ENCODE measurements at regions not wholly inside any gene's neighbourhood (a gene's known extent, or its start where the extent isn't known, plus 50 kb on each side); places are given as distances from the start of the nearest gene placed in this dataset.

DNA sequence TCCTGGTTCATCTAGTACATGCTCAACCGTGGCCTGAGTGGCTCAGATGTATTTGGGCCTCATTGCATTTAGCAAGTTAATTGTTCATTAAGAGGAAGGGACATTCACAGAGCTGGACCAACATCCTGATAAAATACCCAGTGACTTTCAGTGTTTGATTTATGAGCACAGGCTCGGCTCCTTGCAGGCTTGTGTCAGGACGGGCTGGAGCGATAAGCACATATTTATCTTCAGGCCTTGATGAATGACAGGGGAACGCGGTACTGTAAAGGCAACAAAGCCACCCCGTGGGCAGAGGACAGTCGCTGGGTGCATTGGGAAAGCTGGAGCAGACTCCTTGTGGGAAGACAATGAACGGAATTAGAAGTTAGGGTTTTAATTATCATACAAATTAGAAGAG lies 548.6 kb upstream of the HS6ST1 start:
- DNase-seq = no peak

DNA sequence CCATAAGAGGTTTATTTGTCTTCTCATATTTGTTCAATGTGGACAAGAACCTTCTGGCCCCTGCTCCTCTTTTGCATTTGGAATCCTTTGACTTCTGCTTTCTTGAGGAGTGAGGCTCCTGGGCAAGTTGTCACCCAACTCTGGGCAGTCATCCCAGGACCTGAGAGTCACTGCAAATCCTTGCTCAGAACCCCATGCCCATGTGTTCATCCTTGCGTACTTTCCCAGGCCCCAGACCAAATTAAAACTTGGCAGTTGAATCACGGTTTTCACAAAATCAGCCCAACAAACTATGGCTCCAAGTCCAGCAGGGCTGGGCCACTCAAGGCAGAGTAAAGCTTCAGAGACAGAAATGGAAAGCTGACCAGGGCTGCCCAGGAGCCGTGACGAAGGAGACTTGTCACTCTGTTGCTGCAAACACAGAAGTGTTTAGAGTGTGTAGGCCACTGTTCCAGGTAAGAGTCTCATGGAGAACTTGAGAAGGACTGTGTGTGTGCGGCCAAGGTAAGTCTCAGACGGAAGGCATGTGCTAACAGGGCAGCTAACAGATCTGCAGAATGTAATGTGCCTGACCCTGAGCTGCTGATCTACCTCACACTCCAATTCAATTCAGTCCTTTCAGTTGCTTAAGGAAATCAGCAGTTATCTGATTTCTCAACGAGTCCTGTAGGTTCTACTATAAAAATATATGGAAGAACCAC lies 549.4 kb upstream of the HS6ST1 start:
- DNase-seq = no peak

DNA sequence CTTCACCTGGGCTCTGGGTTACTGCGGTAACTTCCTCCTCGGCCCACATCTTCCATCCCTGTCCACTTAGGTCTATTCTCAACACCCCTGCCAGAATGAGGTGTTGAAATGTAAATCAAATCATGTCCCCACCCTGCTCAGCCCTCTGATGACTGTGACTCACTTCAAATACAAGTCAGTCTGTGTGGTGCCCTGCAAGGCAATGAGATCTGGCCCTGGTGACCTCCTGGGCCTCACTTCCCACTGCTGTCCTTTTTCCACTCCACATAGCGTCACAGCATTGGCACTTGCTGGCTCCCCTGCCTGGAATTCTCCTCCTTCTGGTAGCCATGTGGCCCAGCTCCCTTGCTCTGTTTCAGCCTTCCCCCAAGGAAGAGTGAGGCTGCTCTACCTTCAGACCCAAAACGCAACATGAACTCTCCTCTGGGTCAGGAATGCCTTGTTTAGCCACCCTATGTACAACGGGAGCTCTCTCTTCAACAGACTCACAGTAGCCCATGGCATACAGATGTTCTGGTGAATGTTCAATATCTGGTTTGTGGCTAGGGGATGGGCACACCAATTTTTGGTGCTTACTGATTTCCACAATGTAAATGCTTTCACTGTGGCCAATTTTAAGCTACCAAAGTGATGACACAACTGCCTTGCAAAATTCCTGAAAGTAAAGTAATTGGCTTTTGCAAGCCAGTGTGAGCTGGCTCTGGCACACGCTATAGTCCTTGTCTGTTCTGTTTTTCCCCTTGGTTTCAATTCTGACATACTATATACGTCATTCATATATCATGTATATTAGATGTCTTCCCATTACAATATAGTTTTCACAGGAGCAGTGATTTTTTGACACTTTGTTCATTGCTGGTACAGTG lies 550.3 kb upstream of the HS6ST1 start:
- DNase-seq = no peak

DNA sequence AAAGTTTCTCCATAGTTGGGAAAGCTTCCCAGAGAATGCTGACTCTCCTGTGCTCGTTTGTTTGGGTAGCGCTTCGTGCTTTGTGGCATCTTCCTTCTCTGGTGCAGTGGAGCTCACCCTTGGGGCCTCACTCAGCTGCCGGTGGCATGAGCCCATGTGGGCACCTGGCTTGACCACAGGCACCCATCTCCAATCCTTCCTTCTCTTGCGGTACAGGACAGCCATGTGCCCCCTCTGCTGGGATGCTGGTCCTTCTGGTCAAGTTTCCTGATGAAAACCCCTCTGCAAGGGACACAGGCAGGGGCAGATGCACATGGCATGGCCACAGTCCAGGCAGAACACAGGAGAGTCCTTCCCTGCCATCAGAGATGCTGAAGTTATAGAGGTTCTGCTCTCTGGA lies 555.9 kb upstream of the HS6ST1 start:
- DNase-seq = no peak

DNA sequence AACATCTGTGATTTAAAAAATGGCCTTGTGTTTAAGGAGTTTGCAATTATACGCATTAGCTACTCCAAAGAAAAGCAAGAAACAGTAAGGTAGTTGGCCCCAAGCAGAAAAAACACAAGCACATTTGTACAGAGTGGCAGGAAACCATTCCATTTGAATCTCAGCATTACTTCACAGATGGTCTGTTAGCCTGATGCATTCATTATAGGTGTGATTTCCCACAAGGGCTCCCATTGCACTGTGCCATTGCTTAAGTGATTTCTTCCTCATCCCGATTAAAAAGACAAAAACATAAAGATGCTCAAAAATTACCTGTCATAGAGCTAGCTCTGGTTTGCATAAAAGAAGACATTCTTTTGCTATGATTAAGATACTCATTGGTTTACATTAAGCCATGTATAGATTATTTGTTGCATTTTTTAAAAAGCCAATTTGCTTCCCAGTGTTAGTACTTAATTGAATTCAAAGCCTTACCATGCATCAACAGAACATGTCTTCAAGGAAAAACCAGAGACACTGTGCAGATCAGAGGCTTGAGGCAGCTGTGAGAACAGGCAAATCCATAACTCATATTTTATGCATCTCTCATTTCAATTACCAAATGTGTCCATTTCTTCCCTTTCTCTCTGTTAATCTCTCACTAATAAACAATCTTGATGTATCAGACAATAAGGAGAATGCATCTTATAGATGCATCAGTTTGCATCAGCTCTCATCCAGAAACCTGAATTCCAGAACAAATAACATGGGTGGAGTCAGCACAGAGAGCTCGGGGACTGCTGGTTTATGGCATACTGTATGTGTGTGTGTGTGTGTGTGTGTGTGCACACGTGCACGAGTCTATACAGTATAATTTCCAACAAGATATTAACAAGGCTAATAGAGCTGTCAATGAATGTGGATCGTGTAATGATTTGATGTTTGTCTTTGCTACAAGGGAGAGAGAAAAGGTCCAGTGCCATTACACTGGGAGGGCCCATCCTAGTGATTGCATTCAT lies 558.6 kb upstream of the HS6ST1 start:
- no peak for DNase-seq

DNA sequence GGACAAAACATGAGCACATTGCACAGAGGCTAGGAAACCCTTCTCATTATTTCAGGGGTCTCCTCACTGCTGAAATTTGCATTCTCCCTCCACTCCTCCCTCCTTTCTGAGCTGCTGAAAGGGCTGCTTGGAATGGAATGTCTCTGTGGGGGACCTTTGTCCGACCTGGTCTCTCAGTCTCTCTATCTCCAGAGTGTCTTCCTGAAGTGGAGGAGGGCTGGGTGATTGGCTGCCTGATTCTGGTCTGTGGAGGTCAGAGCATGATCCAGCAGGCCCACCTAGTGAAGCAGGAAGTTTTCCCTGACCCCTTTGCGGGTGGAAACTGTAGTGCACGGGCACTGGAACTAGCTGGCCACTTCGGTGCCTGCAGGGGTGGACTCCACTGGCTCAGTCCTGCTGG lies 560.5 kb upstream of the HS6ST1 start:
- DNase-seq = no peak

DNA sequence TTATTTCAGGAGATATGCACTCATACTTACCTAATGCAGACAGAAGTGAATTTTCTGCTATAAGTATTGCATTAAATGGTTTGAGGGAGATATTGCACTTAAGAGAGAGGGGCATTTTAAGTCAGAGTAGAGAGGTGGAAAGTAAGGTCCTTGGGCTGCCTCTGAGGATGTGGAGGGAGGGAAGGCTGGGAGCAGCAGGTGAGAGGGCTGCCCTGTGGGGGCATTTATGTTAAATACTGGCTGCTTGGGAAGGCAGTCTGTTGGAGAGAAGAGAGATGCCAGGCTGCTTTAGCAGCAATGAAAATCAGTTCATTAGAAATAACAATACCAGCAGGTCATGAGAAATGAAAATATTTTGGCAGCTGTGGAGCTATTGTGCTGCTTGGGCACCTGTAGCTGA lies 576.2 kb upstream of the HS6ST1 start:
- DNase-seq = no peak

DNA sequence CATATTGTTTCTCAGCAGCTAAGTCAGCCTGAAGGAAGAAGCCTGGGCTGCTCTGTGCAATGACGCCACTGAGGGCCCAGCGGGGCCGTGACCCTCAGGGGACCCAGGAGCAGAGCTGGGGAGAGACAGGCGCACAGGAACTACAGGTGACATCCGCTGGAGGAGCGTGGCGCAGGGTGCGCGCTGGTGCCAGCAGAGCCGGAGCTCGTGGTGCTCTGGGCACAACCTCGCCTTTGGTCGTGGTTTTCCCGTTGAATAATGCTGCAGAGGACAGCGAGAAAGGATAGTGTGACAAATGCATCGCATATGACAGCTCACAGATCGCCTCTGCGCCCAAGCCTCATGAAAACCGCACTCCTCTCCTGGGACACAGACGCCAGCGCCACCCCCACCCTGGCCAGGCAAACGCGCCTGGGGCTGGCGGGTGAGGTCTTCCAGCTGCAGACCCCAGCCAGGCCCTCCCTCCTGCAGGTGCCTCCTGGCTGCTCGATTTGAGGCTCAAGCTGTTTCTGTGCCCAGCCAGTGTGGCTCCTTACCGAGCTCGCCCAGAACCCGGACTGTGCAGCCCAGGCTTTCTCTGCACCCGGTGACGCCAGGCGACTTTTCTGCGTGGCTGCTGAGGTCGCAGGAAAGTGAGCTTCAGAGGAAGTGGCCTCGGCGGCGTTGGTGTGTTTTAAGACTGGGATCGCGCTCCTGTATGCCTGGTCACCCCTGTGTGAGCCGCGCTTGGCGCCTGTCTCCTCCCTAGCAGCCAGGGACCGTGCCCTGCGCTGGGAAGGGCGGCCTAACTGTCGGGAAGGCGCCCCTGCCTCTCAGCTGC lies 583.1 kb upstream of the HS6ST1 start:
- no peak for DNase-seq

DNA sequence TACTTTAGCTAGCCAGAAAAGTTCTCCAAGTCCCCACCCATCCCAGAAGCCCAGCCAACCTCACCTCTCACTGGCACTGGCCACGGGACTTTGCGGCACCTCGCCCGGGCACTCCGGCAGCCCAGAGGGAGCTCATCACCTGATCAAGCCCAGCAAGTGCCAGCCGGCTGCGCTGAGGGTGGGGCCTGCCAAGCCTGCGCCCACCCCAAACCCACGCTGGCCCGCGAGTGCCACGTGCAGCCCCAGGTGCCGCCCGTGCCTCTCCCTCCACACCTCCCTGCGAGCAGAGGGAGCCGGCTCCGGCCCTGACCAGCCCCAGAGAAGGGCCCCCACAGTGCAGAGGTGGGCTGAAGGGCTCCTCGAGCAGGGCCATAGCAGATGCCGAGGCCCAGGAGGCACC lies 585.0 kb upstream of the HS6ST1 start:
- no peak for DNase-seq

DNA sequence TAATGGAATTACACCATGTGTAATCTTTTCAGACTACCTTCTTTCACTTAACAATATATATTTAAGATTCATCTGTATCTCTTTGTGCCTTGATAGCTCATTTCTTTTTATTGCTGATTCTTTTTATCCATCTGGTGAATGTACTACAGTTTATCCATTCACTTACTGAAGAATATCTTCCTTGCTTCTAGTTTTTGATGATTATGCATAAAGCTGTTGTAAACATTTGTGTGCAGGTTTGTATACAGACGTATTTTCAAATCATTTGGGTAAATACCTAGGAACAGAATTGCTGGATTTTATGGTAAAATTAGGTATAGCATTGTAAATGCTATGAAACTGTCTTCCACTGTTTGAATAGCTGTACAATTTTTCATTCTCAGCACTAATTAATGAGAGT lies 592.6 kb upstream of the HS6ST1 start:
- DNase-seq = no peak

DNA sequence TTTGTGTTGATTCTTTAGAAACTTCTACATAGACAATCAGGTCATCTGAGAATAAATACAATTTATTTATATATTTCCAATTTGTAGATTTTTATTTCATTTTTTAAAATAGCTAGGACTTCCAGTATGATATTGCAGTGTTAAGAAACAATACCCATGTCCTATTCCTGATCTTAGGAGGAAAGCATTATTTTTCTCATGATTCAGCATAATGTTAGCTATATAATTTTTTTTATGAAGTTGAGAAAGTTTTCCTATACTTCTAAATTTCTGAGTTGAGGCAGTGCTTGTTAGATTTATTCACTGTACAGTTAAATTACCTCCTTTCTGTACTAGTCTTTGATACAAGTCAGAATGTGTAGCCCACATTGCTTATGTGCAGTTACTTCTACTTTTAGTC lies 595.7 kb upstream of the HS6ST1 start:
- no peak for DNase-seq

DNA sequence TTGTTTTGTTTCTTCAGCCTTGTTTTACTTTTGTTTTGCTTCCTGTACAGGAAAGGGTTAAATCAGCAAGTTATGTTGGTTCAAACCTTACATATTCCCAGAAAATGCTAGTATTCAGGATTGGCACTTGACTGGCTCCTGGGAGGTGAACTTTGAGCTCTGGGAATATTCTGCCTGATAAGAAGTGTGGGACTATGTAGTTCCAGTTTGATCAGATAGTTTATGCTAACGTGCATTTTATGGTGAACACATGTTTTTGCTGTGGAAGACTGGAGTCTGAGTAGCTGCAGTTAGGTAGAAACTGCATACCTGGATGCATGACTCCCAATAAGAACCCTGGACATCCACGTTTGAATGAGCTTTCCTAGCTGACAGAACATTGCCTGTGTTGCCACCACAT lies 603.1 kb upstream of the HS6ST1 start:
- no peak for DNase-seq

DNA sequence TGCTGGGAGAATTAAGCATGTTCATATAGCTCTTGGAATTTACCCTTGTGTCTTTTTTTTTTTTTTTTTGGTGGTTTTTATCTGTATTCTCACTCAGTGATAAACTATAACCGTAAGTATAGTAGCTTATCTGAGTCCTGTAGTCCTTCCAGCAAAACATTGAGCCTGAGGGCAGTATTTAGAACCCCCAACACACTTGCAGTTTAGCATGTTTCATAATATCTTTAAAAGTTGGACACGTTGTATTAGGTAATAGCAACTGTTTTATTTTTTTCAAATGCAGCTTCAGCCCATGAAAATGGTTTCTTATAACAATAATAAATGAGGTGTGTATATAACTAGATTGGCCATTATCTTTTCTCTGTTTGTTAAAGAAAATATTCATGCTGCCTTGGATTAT lies 603.5 kb upstream of the HS6ST1 start:
- no peak for DNase-seq

DNA sequence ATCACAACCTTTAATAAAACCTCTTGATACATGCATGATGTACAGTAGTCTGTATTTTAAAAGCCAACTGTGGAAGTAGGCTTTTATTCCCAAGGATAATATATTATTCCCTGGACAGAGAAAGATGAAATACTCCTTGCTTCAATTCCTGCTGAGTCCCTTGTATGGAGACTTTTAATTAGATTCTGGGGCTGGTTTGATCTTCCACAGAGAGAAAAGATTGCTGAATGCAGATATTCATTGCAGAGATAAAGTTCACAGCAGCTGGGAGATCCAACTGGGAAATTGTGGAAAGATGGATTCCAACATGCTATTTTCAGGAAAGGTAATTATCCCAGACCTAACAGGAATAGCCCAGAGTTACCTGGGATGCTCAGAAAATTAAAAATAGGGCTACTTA lies 607.0 kb upstream of the HS6ST1 start:
- DNase-seq = no peak

DNA sequence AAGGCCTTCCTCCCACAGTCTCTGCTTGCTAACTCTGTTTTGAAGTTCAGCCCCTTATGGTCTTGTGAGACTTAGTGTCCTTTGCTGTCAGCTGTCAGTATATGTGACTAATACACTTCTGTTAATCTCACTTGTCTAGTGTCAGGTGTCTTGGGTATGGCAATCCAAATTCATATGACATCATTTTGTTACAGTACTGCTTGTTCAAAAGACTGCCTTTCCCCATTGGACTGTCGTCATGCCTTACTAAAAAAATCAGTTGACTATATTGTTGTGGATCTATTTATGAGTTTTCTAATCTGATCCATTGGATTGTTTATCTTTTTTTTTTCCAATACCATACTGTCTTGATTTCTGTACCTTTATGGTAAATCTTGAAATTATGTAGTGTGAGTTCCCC lies 611.4 kb upstream of the HS6ST1 start:
- DNase-seq = no peak

DNA sequence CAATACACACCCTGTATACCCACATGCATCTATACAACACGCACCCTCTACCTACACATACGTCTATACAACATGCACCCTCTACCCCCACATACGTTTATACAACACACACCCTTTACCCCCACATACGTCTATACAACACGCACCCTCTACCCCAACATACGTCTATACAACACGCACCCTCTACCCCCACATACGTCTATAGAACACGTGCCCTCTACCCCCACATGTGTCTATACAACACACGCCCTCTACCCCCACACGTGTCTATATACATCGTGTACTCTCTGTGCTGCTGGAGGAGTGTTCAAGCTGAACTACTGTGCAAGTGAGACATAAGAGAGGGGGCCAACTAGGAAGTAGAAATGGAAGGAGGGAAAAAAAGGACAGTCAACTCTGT lies 621.7 kb upstream of the HS6ST1 start:
- DNase-seq = no peak

DNA sequence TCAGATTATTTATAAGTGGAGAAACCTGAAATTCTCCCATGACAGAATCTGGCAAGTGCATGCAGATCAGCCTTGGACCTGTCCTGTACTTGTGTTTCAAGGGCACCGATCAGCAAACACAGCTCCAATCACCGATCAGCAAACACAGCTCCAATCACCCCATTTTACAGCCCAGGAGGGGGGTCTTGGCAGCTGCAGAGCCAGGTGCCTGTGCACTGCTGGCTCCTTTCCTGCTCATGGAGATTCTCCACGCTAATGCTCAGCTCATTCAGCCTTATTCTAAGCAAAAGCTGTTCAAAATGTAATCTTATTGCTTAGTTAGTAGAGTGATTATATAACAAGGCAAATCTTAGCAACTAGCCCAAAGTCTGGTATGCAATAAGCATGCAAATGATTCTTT lies 623.1 kb upstream of the HS6ST1 start:
- no peak for DNase-seq

DNA sequence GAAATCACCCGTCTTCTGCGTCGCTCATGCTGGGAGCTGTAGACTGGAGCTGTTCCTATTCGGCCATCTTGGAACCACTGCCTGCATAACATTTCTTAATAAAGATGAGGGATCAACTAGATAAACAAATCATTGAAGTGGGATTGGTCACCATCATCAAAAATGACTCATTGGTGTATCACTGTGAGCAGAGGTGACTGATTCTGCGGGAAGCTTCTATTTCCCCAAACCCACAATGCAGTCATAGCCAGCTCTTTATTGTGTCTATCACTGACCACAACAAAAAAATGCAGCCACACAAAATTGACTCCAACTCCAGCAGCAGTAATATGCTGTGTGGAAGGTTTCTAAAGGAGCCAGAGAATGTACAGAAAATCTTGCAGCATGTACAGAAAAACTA lies 630.7 kb upstream of the HS6ST1 start:
- no peak for DNase-seq

DNA sequence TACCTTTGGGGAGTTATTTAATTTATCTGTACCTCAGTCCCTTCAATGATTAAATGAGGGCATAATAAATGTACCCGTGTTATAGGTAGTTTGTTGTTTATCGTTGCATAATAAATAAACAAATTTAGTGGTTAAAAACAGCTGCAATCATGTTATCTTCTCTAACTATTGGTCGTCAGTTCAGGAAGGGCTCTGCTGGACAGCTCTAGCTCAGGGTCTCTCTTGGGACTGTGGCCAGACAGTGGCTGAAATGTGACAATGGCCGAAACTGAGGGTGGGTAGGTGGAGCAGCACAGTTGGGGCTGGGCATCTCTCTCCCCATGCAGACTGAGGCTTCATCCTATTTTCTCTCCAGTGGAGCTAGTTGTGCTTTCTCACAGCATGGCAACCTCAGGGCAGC lies 632.1 kb upstream of the HS6ST1 start:
- no peak for DNase-seq

DNA sequence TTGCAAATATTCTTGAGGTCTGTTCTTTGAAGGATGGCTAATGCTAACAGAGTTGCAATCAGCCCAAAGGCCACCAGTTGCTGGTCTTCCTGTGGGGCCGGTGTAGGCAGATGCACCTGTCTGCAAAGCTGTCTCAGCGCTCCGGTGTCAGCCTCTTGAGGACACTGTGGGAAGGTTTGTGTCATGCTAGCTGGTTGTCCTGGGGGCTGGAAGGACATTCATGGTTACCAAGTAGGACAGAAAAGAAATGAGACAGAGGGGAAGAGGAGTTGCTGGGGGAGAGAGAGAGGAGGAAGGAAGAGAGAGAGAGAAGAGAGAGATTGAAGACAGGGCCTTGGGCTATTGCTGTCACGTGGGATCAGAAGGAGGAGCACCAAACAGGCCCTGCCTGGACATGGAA lies 639.6 kb upstream of the HS6ST1 start:
- DNase-seq = no peak

DNA sequence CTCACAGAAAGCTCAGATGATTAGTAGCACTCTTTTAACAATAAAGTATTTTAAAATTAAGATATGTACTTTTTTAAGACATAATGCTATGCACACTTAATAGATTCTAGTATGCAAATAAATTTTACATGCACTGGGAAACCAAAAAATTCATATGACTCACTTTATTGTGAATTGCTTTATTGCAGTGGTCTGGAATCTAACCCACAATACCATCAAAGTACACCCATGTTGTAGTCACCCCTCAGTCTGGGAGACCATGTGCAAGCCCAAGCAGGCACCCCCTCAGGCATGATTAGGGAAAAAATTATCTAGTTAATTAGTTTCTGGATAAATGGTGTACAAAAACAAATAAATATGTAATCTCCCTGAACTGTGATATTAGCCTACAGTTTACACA lies 649.0 kb upstream of the HS6ST1 start:
- no peak for DNase-seq

DNA sequence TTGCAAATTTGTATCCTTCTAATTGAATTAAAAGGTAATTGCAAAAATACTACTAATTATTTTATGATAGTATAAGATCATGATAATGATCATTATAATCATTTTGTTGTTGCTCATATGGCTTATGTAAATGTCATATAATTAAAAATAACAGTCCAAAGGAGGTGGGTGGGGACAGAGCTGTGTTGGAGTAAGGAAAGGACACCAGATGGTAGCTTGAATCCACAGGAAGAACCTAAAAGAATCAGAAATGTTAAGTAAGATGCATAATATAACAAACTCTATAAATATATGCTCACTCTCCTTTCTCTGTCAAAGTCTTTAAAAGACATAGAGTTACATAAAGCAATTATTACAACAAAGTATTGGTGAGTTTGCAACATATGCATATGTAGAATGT lies 650.7 kb upstream of the HS6ST1 start:
- DNase-seq = no peak

All from NCI-H2107 (cell line).